ENCODE measurements at regions not wholly inside any gene's neighbourhood (a gene's known extent, or its start where the extent isn't known, plus 50 kb on each side); places are given as distances from the start of the nearest gene placed in this dataset.

DNA sequence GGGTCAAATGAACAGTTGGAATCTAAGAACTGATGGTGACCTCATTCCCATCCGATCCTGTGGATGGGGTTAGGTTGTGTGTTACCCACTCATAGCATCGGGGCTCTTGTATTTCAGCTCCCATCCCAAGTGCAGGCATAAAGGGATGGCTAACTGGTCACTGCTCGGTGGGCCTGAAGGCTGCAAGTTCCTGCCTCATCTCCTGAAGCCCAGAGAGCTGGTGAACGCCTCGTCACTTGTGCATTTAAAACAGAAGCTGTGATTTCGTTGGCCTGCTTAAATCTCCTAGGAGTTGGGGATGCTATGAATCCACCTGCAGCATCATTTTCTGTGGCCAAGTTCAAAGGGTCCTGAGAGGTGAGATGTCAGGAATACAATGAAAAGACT lies 477.0 kb downstream of the TBC1D22A start:
- TF ChIP-seq POLR2AphosphoS5 (IDR thresholded peaks at IDR 0.05) (no peak), POLR2A (IDR thresholded peaks at IDR 0.05) (no peak), EP300 (IDR thresholded peaks at IDR 0.05) (no peak), CTCF (IDR thresholded peaks at IDR 0.05) (no peak)
- no peaks in the 10 kb centered on the region for H3K36me3 ChIP-seq
- DNase-seq: no peak

GRCh38 chr22:47238690-47239473 lies 476.4 kb downstream of the TBC1D22A start:
- Histone ChIP-seq H3K27ac (no peak overlapping the region), H3K36me3 (no peaks in the 10 kb centered on the region), H3K27me3 (no peaks in the 10 kb centered on the region), H3K9me3 (no peaks in the 10 kb centered on the region), H3K4me3 (no peak overlapping the region), H3K4me1 (no peaks in the 10 kb centered on the region)
- TF ChIP-seq POLR2A (IDR thresholded peaks at IDR 0.05) (no peak), CTCF (IDR thresholded peaks at IDR 0.05) (no peak), EP300 (IDR thresholded peaks at IDR 0.05) (no peak), POLR2AphosphoS5 (IDR thresholded peaks at IDR 0.05) (no peak)
- intact Hi-C loops (cut with DNase I): no loop called here
- DNase-seq: no peak
- WGBS, 2 donors: 49 to 61% methylated on average over 10 of the region's 10 CpGs

More for the DNA sequence above, 477.0 kb downstream of the TBC1D22A start:
- no peak overlapping the region for H3K4me3 ChIP-seq
- no peaks in the 10 kb centered on the region for H3K27me3 ChIP-seq
- intact Hi-C loops (cut with DNase I): no loop called here
- H3K27ac ChIP-seq: no peak overlapping the region
- no peaks in the 10 kb centered on the region for H3K4me1 ChIP-seq
- WGBS, 2 donors: 72 to 84% methylated on average over 6 of the region's 6 CpGs
- H3K9me3 ChIP-seq: no peaks in the 10 kb centered on the region

DNA sequence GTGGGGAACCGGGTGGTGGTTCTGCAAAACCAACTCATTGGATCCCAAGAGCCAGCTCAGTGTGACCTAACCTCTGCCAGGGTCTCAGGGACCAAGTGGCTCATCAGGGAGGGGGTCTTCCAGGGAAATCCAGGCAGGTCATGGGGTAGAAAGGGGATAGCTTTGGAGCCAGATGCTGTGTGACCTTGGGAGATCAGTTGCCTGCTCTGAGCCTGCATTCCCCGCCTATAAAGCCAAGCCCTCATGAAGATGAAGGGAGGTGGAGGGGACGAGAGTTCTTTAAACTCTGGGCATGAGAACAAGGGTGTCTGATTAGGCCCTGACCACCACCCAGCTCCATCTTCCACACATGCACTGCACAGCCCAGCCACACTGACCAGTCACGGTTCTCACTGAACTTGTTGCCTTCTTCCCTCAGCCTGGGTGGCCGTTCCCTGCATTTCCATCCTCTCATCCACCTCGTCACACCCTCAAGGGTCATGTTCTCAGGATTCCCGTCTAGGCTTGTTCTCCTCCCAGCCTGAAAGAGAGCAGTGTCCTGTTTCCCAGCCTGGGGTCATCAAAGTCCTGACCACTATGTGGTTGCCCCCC lies 475.5 kb downstream of the TBC1D22A start:
- intact Hi-C loops (cut with DNase I): no loop called here
- DNase-seq: no peak
- 54 to 76% methylated on average over 7 of the region's 7 CpGs for WGBS, 2 donors
- Histone ChIP-seq H3K27ac (no peak overlapping the region), H3K4me3 (no peak overlapping the region), H3K36me3 (no peaks in the 10 kb centered on the region), H3K27me3 (no peaks in the 10 kb centered on the region), H3K4me1 (no peaks in the 10 kb centered on the region), H3K9me3 (peaks cover 0 to 4% (median 1%) of the 10 kb centered on the region in 4 donors)
- TF ChIP-seq EP300 (IDR thresholded peaks at IDR 0.05): no peak
- TF ChIP-seq POLR2AphosphoS5 (IDR thresholded peaks at IDR 0.05): no peak
- TF ChIP-seq CTCF (IDR thresholded peaks at IDR 0.05): no peak
- TF ChIP-seq POLR2A (IDR thresholded peaks at IDR 0.05): no peak

- intact Hi-C loops (cut with DNase I): no loop called here
- Histone ChIP-seq H3K4me3 (no peak overlapping the region), H3K36me3 (no peaks in the 10 kb centered on the region), H3K9me3 (peaks cover 0 to 4% (median 1%) of the 10 kb centered on the region in 4 donors), H3K27ac (no peak overlapping the region), H3K27me3 (no peaks in the 10 kb centered on the region), H3K4me1 (no peaks in the 10 kb centered on the region)
- TF ChIP-seq EP300 (IDR thresholded peaks at IDR 0.05) (no peak), POLR2A (IDR thresholded peaks at IDR 0.05) (no peak), CTCF (IDR thresholded peaks at IDR 0.05) (no peak), POLR2AphosphoS5 (IDR thresholded peaks at IDR 0.05) (no peak)
- 94% methylated on average over 1 of the region's 1 CpG for WGBS, 2 donors
- DNase-seq: no peak
Observed at GRCh38 chr22:47236718-47237117, 474.3 kb downstream of the TBC1D22A start.
